ENCODE measurements at regions not wholly inside any gene's neighbourhood (a gene's known extent, or its start where the extent isn't known, plus 50 kb on each side); places are given as distances from the start of the nearest gene placed in this dataset.

- no peak for DNase-seq (ENCODE audit: low read depth in 2 of 2)
These were observed 129.0 kb upstream of the IRX4 start for GRCh38 chr5:2011481-2012411.

- DNase-seq (ENCODE audit: low read depth in 2 of 2), result no peak
These were observed 128.2 kb upstream of the IRX4 start for GRCh38 chr5:2010940-2011339.

- DNase-seq (ENCODE audit: low read depth in 2 of 2), result no peak
These were observed 127.5 kb upstream of the IRX4 start for GRCh38 chr5:2009986-2010914.

GRCh38 chr5:2008851-2009629, 126.3 kb upstream of the IRX4 start:
- no peak for DNase-seq (ENCODE audit: low read depth in 2 of 2)

GRCh38 chr5:2007878-2008501, 125.3 kb upstream of the IRX4 start:
- DNase-seq (ENCODE audit: low read depth in 2 of 2), result no peak

- DNase-seq (ENCODE audit: low read depth in 2 of 2), result no peak
These were observed 124.8 kb upstream of the IRX4 start for GRCh38 chr5:2007496-2007877.

GRCh38 chr5:2006971-2007291, 124.2 kb upstream of the IRX4 start:
- DNase-seq (ENCODE audit: low read depth in 2 of 2), result no peak

GRCh38 chr5:2006193-2006970, 123.7 kb upstream of the IRX4 start:
- DNase-seq (ENCODE audit: low read depth in 2 of 2), result no peak

- no peak for DNase-seq (ENCODE audit: low read depth in 2 of 2)
These were observed 122.6 kb upstream of the IRX4 start for GRCh38 chr5:2005101-2006041.

GRCh38 chr5:2003690-2004365, 121.1 kb upstream of the IRX4 start:
- no peak for DNase-seq (ENCODE audit: low read depth in 2 of 2)

GRCh38 chr5:2003206-2003605, 120.5 kb upstream of the IRX4 start:
- DNase-seq (ENCODE audit: low read depth in 2 of 2), result no peak

- no peak for DNase-seq (ENCODE audit: low read depth in 2 of 2)
These were observed 118.6 kb upstream of the IRX4 start for GRCh38 chr5:2001300-2001699.

- DNase-seq (ENCODE audit: low read depth in 2 of 2), result no peak
These were observed 117.9 kb upstream of the IRX4 start for GRCh38 chr5:2000591-2000990.

GRCh38 chr5:1999794-2000193, 117.1 kb upstream of the IRX4 start:
- no peak for DNase-seq (ENCODE audit: low read depth in 2 of 2)

- no peak for DNase-seq (ENCODE audit: low read depth in 2 of 2)
These were observed 116.1 kb upstream of the IRX4 start for GRCh38 chr5:1998716-1999317.

GRCh38 chr5:1998348-1998669, 115.6 kb upstream of the IRX4 start:
- DNase-seq (ENCODE audit: low read depth in 2 of 2), result no peak

- no peak for DNase-seq (ENCODE audit: low read depth in 2 of 2)
These were observed 115.1 kb upstream of the IRX4 start for GRCh38 chr5:1997640-1998347.

GRCh38 chr5:1995491-1995890, 112.8 kb upstream of the IRX4 start:
- DNase-seq (ENCODE audit: low read depth in 2 of 2), result no peak

All from stimulated activated CD4-positive, alpha-beta T cell treated with anti-CD3 and anti-CD28 coated beads, Interleukin-4, amount 100 ng/mL, for 48 hours (primary cell).